ENCODE measurements at regions not wholly inside any gene's neighbourhood (a gene's known extent, or its start where the extent isn't known, plus 50 kb on each side); places are given as distances from the start of the nearest gene placed in this dataset.

DNA sequence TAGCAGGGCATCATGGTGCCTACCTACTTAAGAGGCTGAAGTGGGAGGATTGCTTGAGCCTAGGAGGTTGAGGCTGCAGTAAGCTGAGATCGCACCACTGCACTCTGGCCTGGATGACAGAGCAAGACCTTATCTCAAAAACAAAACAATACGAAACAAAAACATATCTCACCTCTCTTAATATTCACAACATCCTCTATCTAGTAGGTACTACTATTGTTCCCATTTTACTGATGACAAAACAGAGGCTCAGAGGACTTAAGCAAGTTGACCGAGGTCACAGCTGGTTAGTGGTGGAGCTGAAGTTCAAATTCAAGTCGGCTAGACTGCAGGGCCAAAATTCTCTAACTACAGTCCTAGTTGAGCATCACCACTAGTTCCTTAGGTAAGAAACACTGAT lies 172.3 kb upstream of the EEA1 start:
- no peak for TF ChIP-seq EZH2phosphoT487 (IDR thresholded peaks at IDR 0.05; ENCODE audit: borderline replicate concordance, low read depth, low read length)
- TF ChIP-seq, protein P1, sequence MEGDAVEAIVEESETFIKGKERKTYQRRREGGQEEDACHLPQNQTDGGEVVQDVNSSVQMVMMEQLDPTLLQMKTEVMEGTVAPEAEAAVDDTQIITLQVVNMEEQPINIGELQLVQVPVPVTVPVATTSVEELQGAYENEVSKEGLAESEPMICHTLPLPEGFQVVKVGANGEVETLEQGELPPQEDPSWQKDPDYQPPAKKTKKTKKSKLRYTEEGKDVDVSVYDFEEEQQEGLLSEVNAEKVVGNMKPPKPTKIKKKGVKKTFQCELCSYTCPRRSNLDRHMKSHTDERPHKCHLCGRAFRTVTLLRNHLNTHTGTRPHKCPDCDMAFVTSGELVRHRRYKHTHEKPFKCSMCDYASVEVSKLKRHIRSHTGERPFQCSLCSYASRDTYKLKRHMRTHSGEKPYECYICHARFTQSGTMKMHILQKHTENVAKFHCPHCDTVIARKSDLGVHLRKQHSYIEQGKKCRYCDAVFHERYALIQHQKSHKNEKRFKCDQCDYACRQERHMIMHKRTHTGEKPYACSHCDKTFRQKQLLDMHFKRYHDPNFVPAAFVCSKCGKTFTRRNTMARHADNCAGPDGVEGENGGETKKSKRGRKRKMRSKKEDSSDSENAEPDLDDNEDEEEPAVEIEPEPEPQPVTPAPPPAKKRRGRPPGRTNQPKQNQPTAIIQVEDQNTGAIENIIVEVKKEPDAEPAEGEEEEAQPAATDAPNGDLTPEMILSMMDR (conservative IDR thresholded peaks at IDR 0.05; ENCODE audit: low read length) = no peak

Measured in OCI-LY7 (cell line).